A673 (cell line): ENCODE measurements at regions not wholly inside any gene's neighbourhood (a gene's known extent, or its start where the extent isn't known, plus 50 kb on each side); places are given as distances from the start of the nearest gene placed in this dataset.

Source experiments
- BruUV-seq: library from RNA; stranded (reverse); fragments of 400-500 nt; replicated peaks from 2 replicates; lab custom pipeline; 2021; lab: Mats Ljungman, UMichigan
- CTCF ChIA-PET: fragments of 300-600 bp; sonication (Branson Sonifier 250); formaldehyde crosslinking; loops from one replicate; lab custom pipeline; 2022; ENCODE audit warnings: antibody characterized with exemption; lab: Charles Lee
- POLR2A ChIA-PET: fragments of 300-600 bp; sonication (Branson Sonifier 250); formaldehyde crosslinking; loops from one replicate; lab custom pipeline; 2022; ENCODE audit warnings: antibody characterized with exemption; ENCODE audit not compliant: low non-redundant PET; lab: Charles Lee
- DNase-seq: peaks from one replicate; pipeline ENCODE4 v3.0.0-alpha.2; 2015; ENCODE audit warnings: low spot score
- H3K27ac ChIP-seq: fragments of 200-600 bp; sonication (generic); 2 replicates; pipeline ENCODE4 v1.5.1; 2016; ENCODE audit warnings: mixed run types, low read depth, mild to moderate bottlenecking, mixed read lengths, antibody characterized with exemption, low read length; ENCODE audit not compliant: poor library complexity, severe bottlenecking
- H3K27me3 ChIP-seq: fragments of 200-600 bp; sonication (generic); replicated peaks from 2 replicates; pipeline ENCODE4 v1.6.1; 2017; ENCODE audit warnings: mixed run types, low read depth, mild to moderate bottlenecking, mixed read lengths, antibody characterized with exemption, low read length; ENCODE audit not compliant: insufficient read depth, poor library complexity
- H3K36me3 ChIP-seq: fragments of 200-600 bp; sonication (generic); 2 replicates; pipeline ENCODE4 v1.6.1; 2016; ENCODE audit warnings: mixed run types, mild to moderate bottlenecking, mixed read lengths, antibody characterized with exemption, low read length; ENCODE audit not compliant: insufficient read depth, poor library complexity, severe bottlenecking
- H3K4me1 ChIP-seq: fragments of 200-600 bp; sonication (generic); 2 replicates; pipeline ENCODE4 v1.6.1; 2017; ENCODE audit warnings: mixed run types, mild to moderate bottlenecking, mixed read lengths, antibody characterized with exemption, low read length; ENCODE audit not compliant: insufficient read depth, poor library complexity, severe bottlenecking
- H3K4me3 ChIP-seq: fragments of 200-600 bp; sonication (generic); 2 replicates; pipeline ENCODE4 v1.5.1; 2016; ENCODE audit warnings: low read depth, mixed run types, mild to moderate bottlenecking, mixed read lengths, low read length; ENCODE audit not compliant: poor library complexity, severe bottlenecking
- H3K9me3 ChIP-seq: fragments of 200-600 bp; sonication (generic); 2 replicates; pipeline ENCODE4 v1.6.1; 2016; ENCODE audit warnings: mixed run types, low read depth, mild to moderate bottlenecking, mixed read lengths, antibody characterized with exemption, low read length; ENCODE audit not compliant: poor library complexity, severe bottlenecking
- EZH2 ChIP-seq: fragments of 200-600 bp; sonication (generic); IDR thresholded peaks from 2 replicates; pipeline ENCODE4 v1.6.1; 2017; ENCODE audit warnings: borderline replicate concordance, low read depth, mild to moderate bottlenecking, mixed read lengths, antibody characterized with exemption, low read length; ENCODE audit not compliant: poor library complexity, severe bottlenecking
- intact Hi-C: fragments of 100-400 bp; cut with micrococcal nuclease; formaldehyde crosslinking; loops from one replicate; pipeline ENCODE4 v1.10.0; 2022; ENCODE audit not compliant: unreplicated experiment
- TF ChIP-seq, protein P1 (sequence below): fragments of 300-800, 200-600 bp; sonication (generic); conservative IDR thresholded peaks from 2 replicates; pipeline ENCODE4 v1.5.1; 2017; ENCODE audit warnings: low read depth, mild to moderate bottlenecking, antibody characterized with exemption, low read length, moderate library complexity, mixed read lengths

DNA sequence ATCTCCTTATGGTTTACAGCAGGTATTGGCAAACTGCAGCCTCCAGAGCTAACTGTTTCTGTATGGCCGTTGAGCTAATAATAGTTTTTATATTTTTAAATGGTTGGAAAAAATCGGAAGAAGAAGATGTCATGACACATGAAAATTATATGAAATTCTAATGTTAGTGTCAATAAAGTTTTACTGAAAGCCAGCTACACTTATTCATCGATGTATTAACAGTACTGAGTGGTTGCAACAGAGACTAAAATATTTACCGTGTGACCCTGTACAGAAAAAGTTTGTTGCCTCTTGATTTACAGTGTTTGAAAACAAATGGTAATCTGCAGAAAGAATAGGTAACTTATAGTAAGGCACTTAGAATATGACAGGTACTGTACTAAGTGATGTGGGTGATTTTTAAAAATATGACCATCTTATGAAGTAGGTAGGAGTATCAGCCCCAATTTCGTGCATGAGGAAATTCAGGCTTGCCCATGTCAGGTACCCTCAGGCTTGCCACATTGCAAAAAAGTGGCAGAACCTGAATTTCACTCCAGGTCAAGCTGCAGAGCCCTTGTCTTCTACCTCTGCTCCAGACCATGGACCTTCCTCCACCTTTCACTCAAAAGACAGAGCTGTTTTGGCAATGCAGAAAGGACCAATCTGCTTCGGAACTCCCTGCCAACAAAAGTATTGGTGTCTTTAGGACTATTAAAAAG lies 311.9 kb upstream of the RUNX1 start:
- ChIA-PET POLR2A (no interaction called here), CTCF (no interaction called here)
- TF ChIP-seq, protein P1, sequence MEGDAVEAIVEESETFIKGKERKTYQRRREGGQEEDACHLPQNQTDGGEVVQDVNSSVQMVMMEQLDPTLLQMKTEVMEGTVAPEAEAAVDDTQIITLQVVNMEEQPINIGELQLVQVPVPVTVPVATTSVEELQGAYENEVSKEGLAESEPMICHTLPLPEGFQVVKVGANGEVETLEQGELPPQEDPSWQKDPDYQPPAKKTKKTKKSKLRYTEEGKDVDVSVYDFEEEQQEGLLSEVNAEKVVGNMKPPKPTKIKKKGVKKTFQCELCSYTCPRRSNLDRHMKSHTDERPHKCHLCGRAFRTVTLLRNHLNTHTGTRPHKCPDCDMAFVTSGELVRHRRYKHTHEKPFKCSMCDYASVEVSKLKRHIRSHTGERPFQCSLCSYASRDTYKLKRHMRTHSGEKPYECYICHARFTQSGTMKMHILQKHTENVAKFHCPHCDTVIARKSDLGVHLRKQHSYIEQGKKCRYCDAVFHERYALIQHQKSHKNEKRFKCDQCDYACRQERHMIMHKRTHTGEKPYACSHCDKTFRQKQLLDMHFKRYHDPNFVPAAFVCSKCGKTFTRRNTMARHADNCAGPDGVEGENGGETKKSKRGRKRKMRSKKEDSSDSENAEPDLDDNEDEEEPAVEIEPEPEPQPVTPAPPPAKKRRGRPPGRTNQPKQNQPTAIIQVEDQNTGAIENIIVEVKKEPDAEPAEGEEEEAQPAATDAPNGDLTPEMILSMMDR: no peak
- no peak for TF ChIP-seq EZH2
- H3K36me3 ChIP-seq: no peaks in the 10 kb centered on the region
- no peak overlapping the region for H3K27ac ChIP-seq
- intact Hi-C loops: no loop called here
- BruUV-seq: no TSS peak
- H3K27me3 ChIP-seq: peaks cover 11% of the 10 kb centered on the region
- no peaks in the 10 kb centered on the region for H3K9me3 ChIP-seq
- no peaks in the 10 kb centered on the region for H3K4me1 ChIP-seq
- DNase-seq: no peak
- H3K4me3 ChIP-seq: no peak overlapping the region

DNA sequence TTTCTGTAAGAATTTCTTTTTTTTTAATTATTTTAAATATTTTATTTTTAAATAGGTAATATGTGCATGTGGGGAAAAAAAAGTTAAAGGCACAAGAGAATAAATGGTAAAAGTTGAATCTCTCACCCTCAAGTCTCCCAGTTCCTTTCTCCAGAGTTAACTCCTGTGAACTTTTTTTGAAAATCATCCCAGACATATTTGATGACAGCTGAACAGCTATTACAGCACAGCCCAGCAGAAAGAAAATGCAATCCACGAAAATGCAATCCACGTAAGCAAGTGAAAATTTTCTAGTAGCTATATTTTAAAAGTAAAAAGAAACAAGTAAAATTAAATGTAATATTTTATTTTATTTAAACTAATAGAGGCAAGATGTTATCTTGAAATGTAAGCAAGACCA lies 310.0 kb upstream of the RUNX1 start:
- no peaks in the 10 kb centered on the region for H3K4me1 ChIP-seq
- H3K27me3 ChIP-seq: peaks cover 11% of the 10 kb centered on the region
- intact Hi-C loops: no loop called here
- ChIA-PET CTCF (no interaction called here), POLR2A (no interaction called here)
- no peak overlapping the region for H3K27ac ChIP-seq
- H3K4me3 ChIP-seq: no peak overlapping the region
- H3K9me3 ChIP-seq: no peaks in the 10 kb centered on the region
- DNase-seq: no peak
- H3K36me3 ChIP-seq: no peaks in the 10 kb centered on the region
- no TSS peak for BruUV-seq
- TF ChIP-seq EZH2: no peak
- TF ChIP-seq, protein P1: no peak

DNA sequence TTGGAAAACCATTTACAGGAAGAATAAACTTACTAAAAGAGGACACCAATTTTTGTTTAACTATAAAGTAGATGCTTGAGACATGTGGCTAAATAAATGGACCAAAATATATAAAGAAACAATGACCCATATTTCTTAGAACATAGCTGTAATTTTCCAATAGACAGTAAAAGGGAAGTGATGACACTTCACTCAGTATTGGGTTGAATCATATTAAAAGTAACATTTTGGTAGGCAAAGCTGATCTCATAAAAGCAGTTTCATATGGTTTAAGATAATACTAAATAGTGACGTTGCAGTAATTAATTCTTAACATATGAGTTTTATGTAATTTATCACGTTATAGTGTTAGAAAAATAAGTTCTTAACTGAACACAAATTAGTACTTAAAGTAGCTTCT lies 308.9 kb upstream of the RUNX1 start:
- Histone ChIP-seq H3K9me3 (no peaks in the 10 kb centered on the region), H3K36me3 (no peaks in the 10 kb centered on the region), H3K4me1 (no peaks in the 10 kb centered on the region), H3K4me3 (no peak overlapping the region), H3K27me3 (peaks cover 11% of the 10 kb centered on the region), H3K27ac (no peak overlapping the region)
- CTCF ChIA-PET: no interaction called here
- no peak for DNase-seq
- intact Hi-C loops: no loop called here
- no TSS peak for BruUV-seq
- no peak for TF ChIP-seq EZH2
- POLR2A ChIA-PET: no interaction called here
